ENCODE measurements at regions not wholly inside any gene's neighbourhood (a gene's known extent, or its start where the extent isn't known, plus 50 kb on each side); places are given as distances from the start of the nearest gene placed in this dataset.

GRCh38 chr11:22460181-22460580 is 122.0 kb downstream of the SLC17A6 start:
- no peak overlapping the region for H3K27ac Mint-ChIP-seq (ENCODE audit: unreplicated experiment)
- Histone ChIP-seq H3K27me3 (replicated peaks; ENCODE audit: control insufficient read depth, insufficient read depth, low read length) (no peaks in the 10 kb centered on the region), H3K4me1 (peaks cover 13% of the 10 kb centered on the region), H3K9me3 (no peaks in the 10 kb centered on the region), H3K36me3 (ENCODE audit: control insufficient read depth, insufficient read depth, low read length) (no peaks in the 10 kb centered on the region), H3K4me3 (ENCODE audit: low read depth, low read length) (no peak overlapping the region)
- peaks cover 15% of the 10 kb centered on the region for H3K4me1 Mint-ChIP-seq (ENCODE audit: low read depth, unreplicated experiment)
- ChIA-PET CTCF (no interaction called here), POLR2A (no interaction called here)
- DNase-seq = no peak
- BruUV-seq (replicated peaks) = no TSS peak
- no peak overlapping the region for H3K4me3 Mint-ChIP-seq (ENCODE audit: unreplicated experiment)
- no peaks in the 10 kb centered on the region for H3K9me3 Mint-ChIP-seq (ENCODE audit: unreplicated experiment)
- peaks cover 6% of the 10 kb centered on the region for H3K36me3 Mint-ChIP-seq (ENCODE audit: insufficient read depth, unreplicated experiment)
- intact Hi-C loops (cut with micrococcal nuclease; ENCODE audit: unreplicated experiment) = no loop called here
- H3K27me3 Mint-ChIP-seq (ENCODE audit: insufficient read depth, unreplicated experiment) = no peaks in the 10 kb centered on the region
- TF ChIP-seq, protein P1, sequence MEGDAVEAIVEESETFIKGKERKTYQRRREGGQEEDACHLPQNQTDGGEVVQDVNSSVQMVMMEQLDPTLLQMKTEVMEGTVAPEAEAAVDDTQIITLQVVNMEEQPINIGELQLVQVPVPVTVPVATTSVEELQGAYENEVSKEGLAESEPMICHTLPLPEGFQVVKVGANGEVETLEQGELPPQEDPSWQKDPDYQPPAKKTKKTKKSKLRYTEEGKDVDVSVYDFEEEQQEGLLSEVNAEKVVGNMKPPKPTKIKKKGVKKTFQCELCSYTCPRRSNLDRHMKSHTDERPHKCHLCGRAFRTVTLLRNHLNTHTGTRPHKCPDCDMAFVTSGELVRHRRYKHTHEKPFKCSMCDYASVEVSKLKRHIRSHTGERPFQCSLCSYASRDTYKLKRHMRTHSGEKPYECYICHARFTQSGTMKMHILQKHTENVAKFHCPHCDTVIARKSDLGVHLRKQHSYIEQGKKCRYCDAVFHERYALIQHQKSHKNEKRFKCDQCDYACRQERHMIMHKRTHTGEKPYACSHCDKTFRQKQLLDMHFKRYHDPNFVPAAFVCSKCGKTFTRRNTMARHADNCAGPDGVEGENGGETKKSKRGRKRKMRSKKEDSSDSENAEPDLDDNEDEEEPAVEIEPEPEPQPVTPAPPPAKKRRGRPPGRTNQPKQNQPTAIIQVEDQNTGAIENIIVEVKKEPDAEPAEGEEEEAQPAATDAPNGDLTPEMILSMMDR (IDR thresholded peaks at IDR 0.05; ENCODE audit: insufficient read depth in 1 of 2, low read depth in 1 of 2, low read length in 1 of 2, severe bottlenecking in 1 of 2, unreplicated experiment in 1 of 2) = no peak

DNA sequence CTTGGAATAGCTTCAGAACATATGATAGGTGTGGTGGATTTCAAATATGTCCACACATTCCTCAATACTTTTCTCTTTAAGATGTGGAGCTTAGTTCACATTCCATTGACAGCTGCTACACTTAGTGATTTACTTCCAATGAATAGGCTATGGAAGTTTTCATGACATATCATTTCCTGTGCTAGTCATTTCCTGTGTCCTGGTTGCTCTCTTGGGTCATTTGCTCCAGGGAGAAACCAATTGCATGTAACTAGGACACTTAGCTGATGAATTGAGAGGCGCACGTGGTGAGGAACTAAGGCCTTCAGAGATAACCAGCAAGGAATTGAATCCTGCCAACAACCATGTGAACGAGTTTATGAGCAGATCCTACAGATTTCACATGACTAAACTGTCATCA is 120.9 kb downstream of the SLC17A6 start:
- H3K4me3 Mint-ChIP-seq (ENCODE audit: unreplicated experiment) = no peak overlapping the region
- no peaks in the 10 kb centered on the region for H3K27me3 Mint-ChIP-seq (ENCODE audit: insufficient read depth, unreplicated experiment)
- DNase-seq = no peak
- peaks cover 15% of the 10 kb centered on the region for H3K4me1 Mint-ChIP-seq (ENCODE audit: low read depth, unreplicated experiment)
- Histone ChIP-seq H3K4me1 (peaks cover 13% of the 10 kb centered on the region), H3K9me3 (no peaks in the 10 kb centered on the region), H3K36me3 (ENCODE audit: control insufficient read depth, insufficient read depth, low read length) (no peaks in the 10 kb centered on the region), H3K4me3 (ENCODE audit: low read depth, low read length) (no peak overlapping the region), H3K27me3 (replicated peaks; ENCODE audit: control insufficient read depth, insufficient read depth, low read length) (no peaks in the 10 kb centered on the region)
- peaks cover 6% of the 10 kb centered on the region for H3K36me3 Mint-ChIP-seq (ENCODE audit: insufficient read depth, unreplicated experiment)
- TF ChIP-seq, protein P1 (IDR thresholded peaks at IDR 0.05; ENCODE audit: insufficient read depth in 1 of 2, low read depth in 1 of 2, low read length in 1 of 2, severe bottlenecking in 1 of 2, unreplicated experiment in 1 of 2) = no peak
- BruUV-seq (replicated peaks) = no TSS peak
- no peak overlapping the region for H3K27ac Mint-ChIP-seq (ENCODE audit: unreplicated experiment)
- intact Hi-C loops (cut with micrococcal nuclease; ENCODE audit: unreplicated experiment) = no loop called here
- ChIA-PET POLR2A (no interaction called here), CTCF (no interaction called here)
- no peaks in the 10 kb centered on the region for H3K9me3 Mint-ChIP-seq (ENCODE audit: unreplicated experiment)

DNA sequence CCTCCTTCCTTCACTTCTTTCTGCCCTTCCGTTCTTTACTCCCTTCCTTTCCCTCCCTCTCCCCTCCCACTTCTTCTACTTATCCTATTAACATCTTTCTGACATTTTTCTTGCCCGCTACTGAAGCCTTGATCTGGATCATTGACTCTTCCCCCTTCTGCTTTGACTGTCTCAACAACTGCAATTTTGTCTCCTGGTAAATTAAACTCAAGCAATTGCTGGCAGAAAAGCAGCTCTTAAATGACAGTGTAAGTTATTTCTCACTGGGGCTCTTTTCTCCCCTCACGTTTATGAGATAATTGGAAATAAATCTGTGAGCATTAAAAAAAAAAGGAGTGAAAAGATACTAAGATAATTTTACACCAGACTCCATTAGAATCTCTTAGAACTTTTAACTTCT is 120.0 kb downstream of the SLC17A6 start:
- H3K36me3 ChIP-seq (ENCODE audit: control insufficient read depth, insufficient read depth, low read length) = no peaks in the 10 kb centered on the region
- intact Hi-C loops (cut with micrococcal nuclease; ENCODE audit: unreplicated experiment) = no loop called here
- no peak overlapping the region for H3K27ac Mint-ChIP-seq (ENCODE audit: unreplicated experiment)
- no TSS peak for BruUV-seq (replicated peaks)
- TF ChIP-seq, protein P1 (IDR thresholded peaks at IDR 0.05; ENCODE audit: insufficient read depth in 1 of 2, low read depth in 1 of 2, low read length in 1 of 2, severe bottlenecking in 1 of 2, unreplicated experiment in 1 of 2) = no peak
- no peak overlapping the region for H3K4me3 ChIP-seq (ENCODE audit: low read depth, low read length)
- no peaks in the 10 kb centered on the region for H3K27me3 ChIP-seq (replicated peaks; ENCODE audit: control insufficient read depth, insufficient read depth, low read length)
- ChIA-PET CTCF (no interaction called here), POLR2A (no interaction called here)
- H3K9me3 ChIP-seq = no peaks in the 10 kb centered on the region
- peaks cover 13% of the 10 kb centered on the region for H3K4me1 ChIP-seq
- H3K9me3 Mint-ChIP-seq (ENCODE audit: unreplicated experiment) = no peaks in the 10 kb centered on the region
- peaks cover 6% of the 10 kb centered on the region for H3K36me3 Mint-ChIP-seq (ENCODE audit: insufficient read depth, unreplicated experiment)
- peaks cover 15% of the 10 kb centered on the region for H3K4me1 Mint-ChIP-seq (ENCODE audit: low read depth, unreplicated experiment)
- no peak for DNase-seq
- H3K4me3 Mint-ChIP-seq (ENCODE audit: unreplicated experiment) = no peak overlapping the region
- no peaks in the 10 kb centered on the region for H3K27me3 Mint-ChIP-seq (ENCODE audit: insufficient read depth, unreplicated experiment)

Measured in Caco-2 (cell line).